ENCODE measurements at regions not wholly inside any gene's neighbourhood (a gene's known extent, or its start where the extent isn't known, plus 50 kb on each side); places are given as distances from the start of the nearest gene placed in this dataset.

- no peak for DNase-seq
These were observed 215.6 kb downstream of the FSCB start for GRCh38 chr14:44291366-44291915.

GRCh38 chr14:44287858-44288257 is 219.2 kb downstream of the FSCB start:
- DNase-seq = no peak

- DNase-seq = no peak
These were observed 220.9 kb downstream of the FSCB start for GRCh38 chr14:44286201-44286600.

- DNase-seq = no peak
These were observed 223.2 kb downstream of the FSCB start for GRCh38 chr14:44283836-44284235.

GRCh38 chr14:44279357-44279756 is 227.7 kb downstream of the FSCB start:
- DNase-seq = no peak

GRCh38 chr14:44271637-44272036 is 235.4 kb downstream of the FSCB start:
- no peak for DNase-seq

GRCh38 chr14:44271006-44271405 is 236.1 kb downstream of the FSCB start:
- DNase-seq = no peak

- DNase-seq = no peak
These were observed 241.8 kb downstream of the FSCB start for GRCh38 chr14:44265246-44265645.

GRCh38 chr14:44215660-44216059 is 291.4 kb downstream of the FSCB start:
- DNase-seq = no peak

GRCh38 chr14:44211718-44212117 is 295.4 kb downstream of the FSCB start:
- DNase-seq = no peak

GRCh38 chr14:44204061-44204835 is 302.8 kb downstream of the FSCB start:
- no peak for DNase-seq

- no peak for DNase-seq
These were observed 326.1 kb downstream of the FSCB start for GRCh38 chr14:44180975-44181374.

- DNase-seq = no peak
These were observed 336.5 kb downstream of the FSCB start for GRCh38 chr14:44170556-44170955.

- DNase-seq = no peak
These were observed 337.0 kb downstream of the FSCB start for GRCh38 chr14:44170101-44170500.

- no peak for DNase-seq
These were observed 338.5 kb downstream of the FSCB start for GRCh38 chr14:44168566-44168965.

GRCh38 chr14:44166611-44167010 is 340.5 kb downstream of the FSCB start:
- no peak for DNase-seq

GRCh38 chr14:44165936-44166335 is 341.1 kb downstream of the FSCB start:
- no peak for DNase-seq

GRCh38 chr14:44165286-44165685 is 341.8 kb downstream of the FSCB start:
- DNase-seq = no peak

GRCh38 chr14:44163946-44164345 is 343.1 kb downstream of the FSCB start:
- DNase-seq = no peak

- no peak for DNase-seq
These were observed 344.9 kb downstream of the FSCB start for GRCh38 chr14:44162197-44162596.

- DNase-seq = no peak
These were observed 352.2 kb downstream of the FSCB start for GRCh38 chr14:44154874-44155273.

- DNase-seq = no peak
These were observed 352.6 kb downstream of the FSCB start for GRCh38 chr14:44154446-44154845.

- no peak for DNase-seq
These were observed 355.8 kb downstream of the FSCB start for GRCh38 chr14:44151130-44151820.

GRCh38 chr14:44149597-44149996 is 357.5 kb downstream of the FSCB start:
- DNase-seq = no peak
